Naive B cell (primary cell): ENCODE measurements at regions not wholly inside any gene's neighbourhood (a gene's known extent, or its start where the extent isn't known, plus 50 kb on each side); places are given as distances from the start of the nearest gene placed in this dataset.
"Not testable (repeated sequence)": the region's sequence is repeated elsewhere in the genome, so short reads cannot be mapped to it uniquely, and the experiment has no call there.

Experiments
- ATAC-seq, 2 donors: fragments of 150-1000 bp; cut with Tn5 transposase; 2 replicates each; pipeline ENCODE4 v1.10.0; 2021; ENCODE audit warnings: low read depth in 2 of 2, mild to moderate bottlenecking in 2 of 2, moderate library complexity in 2 of 2
- DNase-seq: peaks from one replicate; pipeline ENCODE4 v3.0.0; 2022
- H3K27ac Mint-ChIP-seq, 6 donors: one replicate each; pipeline ENCODE4 v1.8.0; 2020 to 2022; ENCODE audit warnings: mild to moderate bottlenecking in 6 of 6, mixed read lengths in 6 of 6, moderate library complexity in 5 of 6, inconsistent platforms in 2 of 6
- H3K27me3 Mint-ChIP-seq, 3 donors: one replicate each; pipeline ENCODE4 v1.8.0; 2021 to 2022; ENCODE audit warnings: mixed read lengths in 3 of 3, mild to moderate bottlenecking in 1 of 3
- H3K36me3 Mint-ChIP-seq, 2 donors: one replicate each; pipeline ENCODE4 v1.8.0; 2020 to 2022; ENCODE audit warnings: mixed read lengths in 2 of 2, inconsistent platforms in 1 of 2, mild to moderate bottlenecking in 1 of 2
- H3K4me1 Mint-ChIP-seq, 3 donors: one replicate each; pipeline ENCODE4 v1.8.0; 2020 to 2022; ENCODE audit warnings: mixed read lengths in 3 of 3, inconsistent platforms in 1 of 3, mild to moderate bottlenecking in 1 of 3, moderate library complexity in 1 of 3
- H3K4me3 Mint-ChIP-seq, 8 donors: one replicate each; pipeline ENCODE4 v1.8.0; 2020 to 2022; ENCODE audit warnings: mild to moderate bottlenecking in 8 of 8, mixed read lengths in 8 of 8, moderate library complexity in 8 of 8, inconsistent platforms in 2 of 8
- H3K9me3 Mint-ChIP-seq, 7 donors: one replicate each; pipeline ENCODE4 v1.8.0; 2020 to 2022; ENCODE audit warnings: mixed read lengths in 7 of 7, mild to moderate bottlenecking in 5 of 7, inconsistent platforms in 2 of 7, moderate library complexity in 1 of 7

DNA sequence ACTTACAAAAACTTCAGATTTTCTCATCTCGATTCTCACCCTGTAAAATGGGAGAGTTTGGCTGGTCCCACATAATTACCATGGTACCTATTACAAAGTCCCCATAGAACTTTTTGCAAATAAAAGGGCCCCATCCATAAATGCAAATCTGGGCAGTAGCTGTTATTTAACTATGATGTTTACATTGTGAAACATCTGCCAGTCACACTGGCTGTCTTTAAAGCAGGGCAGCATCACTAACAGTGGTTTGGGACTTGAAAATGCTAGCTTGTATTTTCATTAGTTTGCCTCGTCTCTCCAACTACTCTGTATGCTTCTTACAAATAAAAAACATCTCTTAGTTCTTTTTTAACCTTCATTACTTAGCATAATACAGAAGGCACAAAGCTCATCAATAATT is 240.7 kb downstream of the FZD1 start:
- no peak for ATAC-seq
- H3K27me3 Mint-ChIP-seq: no peaks in the 10 kb centered on the region
- no peak for DNase-seq
- H3K9me3 Mint-ChIP-seq: peaks cover 1 to 24% (median 6%) of the 10 kb centered on the region in 7 donors
- no peaks in the 10 kb centered on the region for H3K36me3 Mint-ChIP-seq
- no peak overlapping the region for H3K27ac Mint-ChIP-seq
- H3K4me1 Mint-ChIP-seq: no peaks in the 10 kb centered on the region
- H3K4me3 Mint-ChIP-seq: no peak overlapping the region

DNA sequence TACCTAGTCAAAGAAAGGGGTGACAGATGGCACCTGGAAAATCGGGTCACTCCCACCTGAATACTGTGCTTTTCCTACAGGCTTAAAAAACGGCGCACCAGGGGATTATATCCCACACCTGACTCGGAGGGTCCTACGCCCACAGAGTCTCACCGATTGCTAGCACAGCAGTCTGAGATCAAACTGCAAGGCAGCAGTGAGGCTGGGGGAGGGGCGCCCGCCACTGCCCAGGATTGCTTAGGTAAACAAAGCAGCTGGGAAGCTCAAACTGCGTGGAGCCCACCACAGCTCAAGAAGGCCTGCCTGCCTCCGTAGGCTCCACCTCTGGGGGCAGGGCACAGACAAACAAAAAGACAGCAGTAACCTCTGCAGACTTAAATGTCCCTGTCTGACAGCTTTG is 242.7 kb downstream of the FZD1 start:
- H3K4me1 Mint-ChIP-seq, ATAC-seq, H3K27ac Mint-ChIP-seq, H3K36me3 Mint-ChIP-seq, H3K4me3 Mint-ChIP-seq, H3K9me3 Mint-ChIP-seq, DNase-seq, H3K27me3 Mint-ChIP-seq: not testable (repeated sequence)

DNA sequence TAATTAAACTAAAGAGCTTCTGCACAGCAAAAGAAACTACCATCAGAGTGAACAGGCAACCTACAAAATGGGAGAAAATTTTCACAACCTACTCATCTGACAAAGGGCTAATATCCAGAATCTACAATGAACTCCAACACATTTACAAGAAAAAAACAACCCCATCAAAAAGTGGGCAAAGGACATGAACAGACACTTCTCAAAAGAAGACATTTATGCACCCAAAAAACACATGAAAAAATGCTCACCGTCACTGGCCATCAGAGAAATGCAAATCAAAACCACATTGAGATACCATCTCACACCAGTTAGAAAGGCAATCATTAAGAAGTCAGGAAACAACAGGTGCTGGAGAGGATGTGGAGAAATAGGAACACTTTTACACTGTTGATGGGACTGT is 247.6 kb downstream of the FZD1 start:
- not testable (repeated sequence) for H3K36me3 Mint-ChIP-seq, H3K4me3 Mint-ChIP-seq, H3K27me3 Mint-ChIP-seq, H3K27ac Mint-ChIP-seq, ATAC-seq, DNase-seq, H3K9me3 Mint-ChIP-seq, H3K4me1 Mint-ChIP-seq

DNA sequence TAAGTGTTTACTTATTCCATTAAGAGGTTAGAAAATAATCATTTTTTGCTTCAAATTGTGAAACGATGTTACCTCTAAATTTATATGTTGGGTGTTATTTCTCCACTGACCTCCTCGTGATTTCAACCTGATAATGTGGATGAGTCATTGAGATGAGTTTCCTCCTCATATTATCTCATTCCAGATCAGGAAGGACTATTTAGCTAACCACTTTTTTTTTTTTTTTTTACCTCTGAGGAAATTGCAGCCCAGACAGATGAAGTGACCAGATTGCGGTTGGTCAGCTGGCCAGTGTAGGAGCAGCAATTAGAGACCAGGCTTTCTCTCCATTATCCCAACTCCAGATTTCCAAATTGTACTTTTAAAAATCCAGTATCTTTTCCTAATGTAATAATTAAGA is 248.7 kb downstream of the FZD1 start:
- no peak for DNase-seq
- Mint-ChIP-seq H3K27me3 (no peaks in the 10 kb centered on the region), H3K4me3 (no peak overlapping the region), H3K36me3 (no peaks in the 10 kb centered on the region), H3K9me3 (peaks cover 0 to 8% (median 2%) of the 10 kb centered on the region in 7 donors), H3K4me1 (no peaks in the 10 kb centered on the region), H3K27ac (no peak overlapping the region)
- no peak for ATAC-seq

DNA sequence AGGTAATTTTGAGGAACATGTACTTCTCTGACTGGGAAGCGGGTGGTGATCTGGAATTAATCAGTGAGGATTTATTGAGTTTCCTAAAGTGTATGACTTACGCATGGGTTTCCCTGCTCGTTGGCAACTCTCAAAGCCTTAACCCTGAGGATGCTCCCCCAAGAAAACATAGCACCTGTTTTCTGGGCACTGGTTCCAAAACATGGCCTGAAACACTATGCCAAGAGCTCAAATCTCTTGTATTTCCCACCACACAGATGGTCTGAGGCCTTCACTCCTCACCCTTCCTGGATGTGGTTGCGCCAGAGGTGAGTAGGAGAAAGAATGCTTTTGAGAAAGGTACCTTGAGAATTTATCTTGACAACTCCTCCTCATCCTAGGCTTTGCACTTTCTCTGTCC is 250.4 kb downstream of the FZD1 start:
- H3K36me3 Mint-ChIP-seq: no peaks in the 10 kb centered on the region
- ATAC-seq (no peak), DNase-seq (no peak)
- H3K9me3 Mint-ChIP-seq: peaks cover 0 to 6% (median 0%) of the 10 kb centered on the region in 7 donors
- H3K4me3 Mint-ChIP-seq: no peak overlapping the region
- H3K27ac Mint-ChIP-seq: no peak overlapping the region
- peaks cover 0 to 3% (median 0%) of the 10 kb centered on the region in 3 donors for H3K27me3 Mint-ChIP-seq
- H3K4me1 Mint-ChIP-seq: no peaks in the 10 kb centered on the region

DNA sequence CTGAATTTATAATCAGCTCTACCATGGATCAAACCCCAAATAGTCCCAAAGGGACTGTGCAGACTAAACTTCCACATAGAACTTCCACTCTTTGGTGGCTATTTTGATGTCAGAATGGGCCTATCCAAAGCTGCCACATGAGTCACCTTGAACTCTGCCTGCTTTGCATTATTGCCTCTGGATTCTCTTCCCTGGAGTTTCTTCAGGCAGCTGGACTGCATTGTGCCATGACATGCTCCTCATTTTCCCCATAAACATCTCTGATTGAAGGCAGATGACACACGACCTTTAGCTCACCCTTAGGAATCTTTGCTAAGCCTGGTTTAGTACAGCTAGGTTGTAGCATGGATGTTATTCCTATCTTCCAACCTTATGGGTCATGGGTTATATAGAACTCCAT is 251.7 kb downstream of the FZD1 start:
- Mint-ChIP-seq H3K27me3 (peaks cover 0 to 3% (median 0%) of the 10 kb centered on the region in 3 donors), H3K27ac (no peak overlapping the region), H3K9me3 (peaks cover 0 to 4% (median 0%) of the 10 kb centered on the region in 7 donors), H3K4me1 (no peaks in the 10 kb centered on the region), H3K4me3 (no peak overlapping the region), H3K36me3 (no peaks in the 10 kb centered on the region)
- DNase-seq (no peak), ATAC-seq (no peak)

DNA sequence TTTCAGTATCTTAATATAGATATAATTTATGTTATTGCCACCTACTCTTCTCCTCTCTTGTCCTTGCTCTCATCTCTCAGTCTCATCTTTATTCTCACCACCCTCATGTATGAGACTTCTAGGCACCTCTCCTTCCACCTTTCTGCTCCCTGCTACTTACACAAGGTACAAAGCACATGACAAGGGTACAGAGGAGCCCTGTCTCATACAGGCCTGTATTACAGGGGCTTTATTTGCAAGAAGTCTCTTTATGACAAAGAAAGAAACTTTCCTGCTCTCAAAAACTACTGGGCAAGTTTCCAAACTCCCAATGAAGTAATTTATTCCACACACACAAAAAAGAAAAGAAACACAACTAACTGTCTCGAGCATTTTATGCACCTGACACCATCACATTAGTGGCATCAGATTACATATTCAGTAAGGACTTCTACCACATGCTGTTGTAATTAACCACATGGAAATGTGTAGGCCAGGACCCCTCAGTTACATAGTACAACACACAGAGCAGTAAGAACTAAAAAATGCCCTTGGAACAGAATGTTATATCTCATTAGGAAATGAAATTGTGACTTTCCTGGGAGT is 253.1 kb downstream of the FZD1 start:
- no peaks in the 10 kb centered on the region for H3K36me3 Mint-ChIP-seq
- H3K9me3 Mint-ChIP-seq: peaks cover 0 to 5% (median 4%) of the 10 kb centered on the region in 7 donors
- no peak for DNase-seq
- H3K4me1 Mint-ChIP-seq: no peaks in the 10 kb centered on the region
- no peak for ATAC-seq
- no peak overlapping the region for H3K4me3 Mint-ChIP-seq
- no peak overlapping the region for H3K27ac Mint-ChIP-seq
- peaks cover 0 to 3% (median 0%) of the 10 kb centered on the region in 3 donors for H3K27me3 Mint-ChIP-seq

DNA sequence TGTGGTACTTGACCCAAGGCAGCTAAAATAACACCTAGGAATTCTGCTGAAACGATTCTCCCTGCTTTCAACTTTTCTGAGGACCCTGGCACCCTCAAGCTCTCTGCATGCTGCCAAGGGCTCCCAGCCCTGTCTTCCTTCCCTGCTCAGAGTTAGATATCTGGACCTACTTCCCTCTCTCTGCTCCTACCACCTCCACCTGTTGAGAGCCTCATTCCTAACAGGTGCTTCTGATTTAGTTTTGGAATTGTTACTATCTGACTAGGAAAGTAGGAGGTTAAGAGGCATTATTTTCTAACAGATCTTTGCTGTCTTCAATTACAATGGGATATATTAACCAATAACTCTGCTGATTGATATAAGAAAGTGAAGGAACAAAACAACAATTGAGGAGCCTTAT is 253.8 kb downstream of the FZD1 start:
- peaks cover 0 to 3% (median 0%) of the 10 kb centered on the region in 3 donors for H3K27me3 Mint-ChIP-seq
- ATAC-seq (no peak), DNase-seq (no peak)
- peaks cover 0 to 5% (median 2%) of the 10 kb centered on the region in 7 donors for H3K9me3 Mint-ChIP-seq
- no peaks in the 10 kb centered on the region for H3K4me1 Mint-ChIP-seq
- no peaks in the 10 kb centered on the region for H3K36me3 Mint-ChIP-seq
- H3K4me3 Mint-ChIP-seq: no peak overlapping the region
- no peak overlapping the region for H3K27ac Mint-ChIP-seq

DNA sequence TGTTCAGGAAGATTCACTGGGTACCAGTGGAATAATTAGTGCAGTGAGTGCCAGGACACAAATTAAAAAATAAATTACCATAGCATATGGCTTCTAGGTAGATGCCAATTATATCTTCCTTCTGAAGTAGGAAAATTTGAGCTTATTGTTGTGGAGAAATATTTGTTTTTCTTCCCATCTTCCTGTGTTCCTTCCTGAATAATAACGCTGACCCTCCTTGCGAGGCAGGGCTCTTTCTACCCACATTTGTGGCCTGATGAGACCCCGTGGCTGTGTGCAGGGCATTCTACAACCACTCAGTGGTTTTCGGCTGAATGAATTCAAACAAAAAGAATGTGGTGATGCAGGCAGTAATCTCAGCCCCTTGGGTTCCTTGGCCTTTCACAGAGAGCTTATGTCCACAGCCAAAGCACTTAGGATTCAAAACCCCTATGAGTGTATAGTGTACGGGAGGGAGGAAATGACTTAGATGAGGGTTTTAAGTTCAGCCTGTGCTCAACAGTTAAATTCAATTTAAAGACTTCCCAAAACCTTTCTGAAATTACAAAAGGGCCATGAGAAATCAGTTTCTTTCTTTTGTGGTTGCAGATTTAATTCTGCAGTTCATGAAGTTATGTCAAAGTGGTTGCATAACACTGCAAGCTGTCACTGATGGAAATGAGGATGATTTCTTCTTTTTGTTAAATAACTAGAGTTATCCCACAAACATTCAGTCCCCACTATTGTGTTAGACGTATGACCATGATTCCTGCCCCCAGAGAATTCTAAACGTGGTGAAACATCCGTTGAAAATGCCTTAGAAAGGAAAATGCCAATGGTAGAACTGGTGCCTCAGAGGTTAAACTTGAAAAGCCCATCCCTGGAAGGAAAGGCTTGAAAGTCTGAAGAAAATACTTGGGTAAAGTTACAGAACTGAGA is 255.3 kb downstream of the FZD1 start:
- no peak overlapping the region for H3K4me3 Mint-ChIP-seq
- no peak for ATAC-seq
- no peaks in the 10 kb centered on the region for H3K36me3 Mint-ChIP-seq
- H3K9me3 Mint-ChIP-seq: peaks cover 0 to 5% (median 4%) of the 10 kb centered on the region in 7 donors
- no peak overlapping the region for H3K27ac Mint-ChIP-seq
- H3K4me1 Mint-ChIP-seq: no peaks in the 10 kb centered on the region
- no peak for DNase-seq
- peaks cover 0 to 3% (median 0%) of the 10 kb centered on the region in 3 donors for H3K27me3 Mint-ChIP-seq

DNA sequence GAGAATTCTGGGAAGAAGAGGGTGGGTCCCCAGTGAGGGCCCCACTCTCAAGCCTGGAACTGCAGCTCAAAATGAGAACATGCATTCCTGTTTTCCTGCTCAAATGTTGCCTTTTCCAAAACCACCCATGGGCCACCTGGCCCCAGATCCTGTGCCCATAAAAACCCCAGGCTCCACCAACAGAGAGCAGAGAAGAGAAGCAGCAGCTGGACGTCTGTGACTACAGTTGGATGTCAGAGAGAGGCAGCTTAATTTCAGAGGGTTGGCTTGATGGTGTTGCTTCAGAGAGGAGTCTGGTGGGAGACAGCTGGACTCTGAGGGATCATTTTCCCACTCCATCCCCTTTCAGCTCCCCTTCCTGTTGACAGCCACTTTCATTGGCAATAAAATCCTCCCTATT is 256.4 kb downstream of the FZD1 start:
- Mint-ChIP-seq H3K4me3 (no peak overlapping the region), H3K36me3 (no peaks in the 10 kb centered on the region), H3K27me3 (peaks cover 0 to 8% (median 0%) of the 10 kb centered on the region in 3 donors), H3K4me1 (no peaks in the 10 kb centered on the region), H3K9me3 (peaks cover 0 to 8% (median 4%) of the 10 kb centered on the region in 7 donors), H3K27ac (no peak overlapping the region)
- no peak for DNase-seq
- no peak for ATAC-seq

DNA sequence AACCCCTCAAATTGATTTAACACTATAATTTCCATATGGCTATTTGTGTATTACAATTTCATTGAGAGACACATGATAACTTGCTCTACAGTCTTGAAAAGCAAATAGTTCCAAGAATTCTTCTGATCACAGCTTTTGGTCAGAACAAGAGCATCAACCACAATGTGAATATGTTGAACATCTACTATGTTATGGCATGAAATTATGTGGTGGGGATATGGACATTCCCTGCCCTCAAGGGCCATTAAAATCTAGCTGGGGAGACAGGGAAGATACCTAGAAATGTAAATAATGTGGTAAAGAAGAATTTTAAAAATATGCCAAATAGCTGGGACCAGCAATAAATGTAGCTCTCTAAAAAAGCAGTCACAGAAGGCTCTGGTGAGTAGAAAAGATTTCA is 262.2 kb downstream of the FZD1 start:
- DNase-seq (no peak), ATAC-seq (no peak)
- Mint-ChIP-seq H3K9me3 (peaks cover 7 to 34% (median 12%) of the 10 kb centered on the region in 7 donors), H3K36me3 (peaks cover 0 to 4% of the 10 kb centered on the region in 2 donors), H3K27ac (peak overlapping the region in 1 of 6 donors; percentile 16), H3K4me3 (no peak overlapping the region), H3K27me3 (peaks cover 0 to 8% (median 5%) of the 10 kb centered on the region in 3 donors), H3K4me1 (no peaks in the 10 kb centered on the region)

DNA sequence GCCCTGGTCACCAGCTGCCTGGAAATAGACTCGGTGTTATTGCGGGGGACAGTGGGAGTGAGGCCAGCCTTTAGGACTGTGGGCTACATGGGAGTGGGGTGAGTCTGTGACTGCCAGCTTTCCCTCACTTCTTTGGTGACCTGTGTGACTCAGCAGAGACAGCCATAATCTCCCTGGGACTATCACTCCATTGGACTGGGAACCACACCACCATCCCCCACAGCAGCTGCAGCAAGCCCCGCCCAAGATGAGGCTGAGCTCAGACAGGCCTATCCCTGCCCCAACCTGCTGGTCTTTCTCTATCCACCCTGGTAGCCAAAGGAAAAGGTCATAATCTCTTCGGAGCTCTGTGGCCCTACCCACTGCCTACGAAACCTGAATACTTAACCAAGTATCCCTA is 263.2 kb downstream of the FZD1 start:
- DNase-seq (no peak), ATAC-seq (no peak)
- Mint-ChIP-seq H3K4me1 (no peaks in the 10 kb centered on the region), H3K9me3 (peaks cover 8 to 37% (median 20%) of the 10 kb centered on the region in 7 donors), H3K4me3 (no peak overlapping the region), H3K36me3 (peaks cover 0 to 4% of the 10 kb centered on the region in 2 donors), H3K27me3 (peaks cover 0 to 8% (median 5%) of the 10 kb centered on the region in 3 donors), H3K27ac (no peak overlapping the region)

DNA sequence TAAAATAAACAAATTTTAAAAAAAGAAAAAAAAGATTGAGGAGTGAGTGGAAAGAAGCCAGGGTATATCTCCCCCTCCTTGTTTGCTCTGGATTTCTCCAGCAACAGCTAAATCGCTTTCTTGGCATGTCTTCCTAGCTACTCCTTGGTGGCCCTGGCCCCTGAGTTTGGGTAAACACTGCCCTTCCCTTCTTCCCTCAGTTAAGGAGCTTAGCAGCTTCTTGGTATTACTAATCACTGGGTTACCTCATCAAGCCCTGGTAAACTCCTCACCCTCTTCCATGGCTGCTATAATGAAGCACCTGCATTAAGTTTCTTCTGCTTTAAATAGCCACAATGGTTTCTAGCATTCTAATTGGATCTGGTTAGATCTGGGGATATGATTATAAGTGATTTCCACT is 269.8 kb downstream of the FZD1 start:
- Mint-ChIP-seq H3K27me3 (no peaks in the 10 kb centered on the region), H3K36me3 (no peaks in the 10 kb centered on the region), H3K9me3 (peaks cover 3 to 29% (median 13%) of the 10 kb centered on the region in 7 donors), H3K27ac (no peak overlapping the region), H3K4me1 (no peaks in the 10 kb centered on the region), H3K4me3 (no peak overlapping the region)
- DNase-seq (no peak), ATAC-seq (no peak)
